GM23338 (cell line): ENCODE measurements at regions not wholly inside any gene's neighbourhood (a gene's known extent, or its start where the extent isn't known, plus 50 kb on each side); places are given as distances from the start of the nearest gene placed in this dataset.

Experiments
- CREB1 ChIP-seq: fragments of 250-450 bp; sonication (Bioruptor Pico); IDR thresholded peaks from 2 replicates; pipeline ENCODE4 v1.5.0; 2020; ENCODE audit warnings: low read depth, mild to moderate bottlenecking, moderate library complexity
- EZH2 ChIP-seq: fragments of 200-600 bp; sonication (generic); IDR thresholded peaks from one replicate; pipeline ENCODE4 v1.8.0; 2017; ENCODE audit warnings: antibody characterized with exemption, mild to moderate bottlenecking, low read depth; ENCODE audit not compliant: unreplicated experiment
- EZH2phosphoT487 ChIP-seq: fragments of 200-600 bp; sonication (generic); IDR thresholded peaks from one replicate; pipeline ENCODE4 v1.8.1; 2018; ENCODE audit warnings: antibody characterized with exemption; ENCODE audit not compliant: unreplicated experiment
- JUNB ChIP-seq: IDR thresholded peaks from one replicate; pipeline ENCODE4 v1.6.1; 2016; ENCODE audit warnings: antibody characterized with exemption; ENCODE audit not compliant: unreplicated experiment
- NANOG ChIP-seq: IDR thresholded peaks from 2 replicates; pipeline ENCODE4 v1.6.1; 2016; ENCODE audit warnings: antibody characterized with exemption, borderline replicate concordance
- POLR2AphosphoS5 ChIP-seq: IDR thresholded peaks from 2 replicates; pipeline ENCODE4 v1.6.1; 2016; ENCODE audit warnings: antibody characterized with exemption, low read depth
- REST ChIP-seq: IDR thresholded peaks from one replicate; pipeline ENCODE4 v1.6.1; 2018; ENCODE audit warnings: antibody characterized with exemption; ENCODE audit not compliant: unreplicated experiment
- STAT1 ChIP-seq: IDR thresholded peaks from one replicate; pipeline ENCODE4 v1.6.1; 2016; ENCODE audit warnings: antibody characterized with exemption; ENCODE audit not compliant: unreplicated experiment
- TF ChIP-seq, protein P1 (sequence below), 2 experiments: fragments of 200-600 bp in 1 of 2; sonication (generic) in 1 of 2; conservative IDR thresholded peaks; 2 replicates each; pipeline versions ENCODE4 v1.5.1 to v1.6.1; 2016 to 2017; ENCODE audit warnings: antibody characterized with exemption in 2 of 2, low read depth in 2 of 2, mild to moderate bottlenecking in 2 of 2, moderate library complexity in 1 of 2
- TF ChIP-seq, protein P2 (sequence below): IDR thresholded peaks from 2 replicates; pipeline ENCODE4 v1.6.1; 2016; ENCODE audit warnings: antibody characterized with exemption

- TF ChIP-seq, protein P1, sequence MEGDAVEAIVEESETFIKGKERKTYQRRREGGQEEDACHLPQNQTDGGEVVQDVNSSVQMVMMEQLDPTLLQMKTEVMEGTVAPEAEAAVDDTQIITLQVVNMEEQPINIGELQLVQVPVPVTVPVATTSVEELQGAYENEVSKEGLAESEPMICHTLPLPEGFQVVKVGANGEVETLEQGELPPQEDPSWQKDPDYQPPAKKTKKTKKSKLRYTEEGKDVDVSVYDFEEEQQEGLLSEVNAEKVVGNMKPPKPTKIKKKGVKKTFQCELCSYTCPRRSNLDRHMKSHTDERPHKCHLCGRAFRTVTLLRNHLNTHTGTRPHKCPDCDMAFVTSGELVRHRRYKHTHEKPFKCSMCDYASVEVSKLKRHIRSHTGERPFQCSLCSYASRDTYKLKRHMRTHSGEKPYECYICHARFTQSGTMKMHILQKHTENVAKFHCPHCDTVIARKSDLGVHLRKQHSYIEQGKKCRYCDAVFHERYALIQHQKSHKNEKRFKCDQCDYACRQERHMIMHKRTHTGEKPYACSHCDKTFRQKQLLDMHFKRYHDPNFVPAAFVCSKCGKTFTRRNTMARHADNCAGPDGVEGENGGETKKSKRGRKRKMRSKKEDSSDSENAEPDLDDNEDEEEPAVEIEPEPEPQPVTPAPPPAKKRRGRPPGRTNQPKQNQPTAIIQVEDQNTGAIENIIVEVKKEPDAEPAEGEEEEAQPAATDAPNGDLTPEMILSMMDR (conservative IDR thresholded peaks at IDR 0.05; ENCODE audit: low read depth in 2 of 2): no peak
- no peak for TF ChIP-seq EZH2
- no peak for TF ChIP-seq CREB1 (CRISPR knock-in tag)
- TF ChIP-seq POLR2AphosphoS5: no peak
- no peak for TF ChIP-seq EZH2phosphoT487
- TF ChIP-seq REST: no peak
- TF ChIP-seq, protein P2, sequence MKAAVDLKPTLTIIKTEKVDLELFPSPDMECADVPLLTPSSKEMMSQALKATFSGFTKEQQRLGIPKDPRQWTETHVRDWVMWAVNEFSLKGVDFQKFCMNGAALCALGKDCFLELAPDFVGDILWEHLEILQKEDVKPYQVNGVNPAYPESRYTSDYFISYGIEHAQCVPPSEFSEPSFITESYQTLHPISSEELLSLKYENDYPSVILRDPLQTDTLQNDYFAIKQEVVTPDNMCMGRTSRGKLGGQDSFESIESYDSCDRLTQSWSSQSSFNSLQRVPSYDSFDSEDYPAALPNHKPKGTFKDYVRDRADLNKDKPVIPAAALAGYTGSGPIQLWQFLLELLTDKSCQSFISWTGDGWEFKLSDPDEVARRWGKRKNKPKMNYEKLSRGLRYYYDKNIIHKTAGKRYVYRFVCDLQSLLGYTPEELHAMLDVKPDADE: no peak
- TF ChIP-seq NANOG: no peak
- TF ChIP-seq JUNB: no peak
- TF ChIP-seq STAT1: no peak
These were observed 106.3 kb upstream of the SOX5 start for GRCh38 chr12:24055747-24056146.
